ENCODE measurements at regions not wholly inside any gene's neighbourhood (a gene's known extent, or its start where the extent isn't known, plus 50 kb on each side); places are given as distances from the start of the nearest gene placed in this dataset.
A peak's percentile ranks its signal among the peaks of the same experiment; 100 is the strongest.
"Not testable (repeated sequence)": the region's sequence is repeated elsewhere in the genome, so short reads cannot be mapped to it uniquely, and the experiment has no call there.

GRCh38 chr3:72657666-72658065 is 190.6 kb downstream of the SHQ1 start:
- H3K4me3 ChIP-seq (ENCODE audit: low read depth, low read length) = no peak overlapping the region
- DNase-seq (ENCODE audit: low read depth) = no peak
- TF ChIP-seq MYC (IDR thresholded peaks at IDR 0.05; ENCODE audit: low read depth, low read length) = no peak
- TF ChIP-seq MAX (IDR thresholded peaks at IDR 0.05; ENCODE audit: low read depth, low read length) = no peak
- no peak for TF ChIP-seq CTCF (IDR thresholded peaks at IDR 0.05; ENCODE audit: low read depth, low read length)
- no peak for TF ChIP-seq POLR2A (IDR thresholded peaks at IDR 0.05; ENCODE audit: extremely low read depth, insufficient read length)

GRCh38 chr3:72655723-72656122 is 192.5 kb downstream of the SHQ1 start:
- no peak overlapping the region for H3K4me3 ChIP-seq (ENCODE audit: low read depth, low read length)
- TF ChIP-seq POLR2A (IDR thresholded peaks at IDR 0.05; ENCODE audit: extremely low read depth, insufficient read length) = no peak
- no peak for TF ChIP-seq MYC (IDR thresholded peaks at IDR 0.05; ENCODE audit: low read depth, low read length)
- TF ChIP-seq MAX (IDR thresholded peaks at IDR 0.05; ENCODE audit: low read depth, low read length) = no peak
- peak; percentile 15 for TF ChIP-seq CTCF (IDR thresholded peaks at IDR 0.05; ENCODE audit: low read depth, low read length)
- peak; percentile 9 for DNase-seq (ENCODE audit: low read depth)

GRCh38 chr3:72655131-72655551 is 193.1 kb downstream of the SHQ1 start:
- no peak for TF ChIP-seq MAX (IDR thresholded peaks at IDR 0.05; ENCODE audit: low read depth, low read length)
- no peak for TF ChIP-seq POLR2A (IDR thresholded peaks at IDR 0.05; ENCODE audit: extremely low read depth, insufficient read length)
- no peak for TF ChIP-seq MYC (IDR thresholded peaks at IDR 0.05; ENCODE audit: low read depth, low read length)
- DNase-seq (ENCODE audit: low read depth) = no peak
- H3K4me3 ChIP-seq (ENCODE audit: low read depth, low read length) = no peak overlapping the region

- no peak overlapping the region for H3K4me3 ChIP-seq (ENCODE audit: low read depth, low read length)
- TF ChIP-seq CTCF (IDR thresholded peaks at IDR 0.05; ENCODE audit: low read depth, low read length) (no peak), POLR2A (IDR thresholded peaks at IDR 0.05; ENCODE audit: extremely low read depth, insufficient read length) (no peak), MAX (IDR thresholded peaks at IDR 0.05; ENCODE audit: low read depth, low read length) (no peak), MYC (IDR thresholded peaks at IDR 0.05; ENCODE audit: low read depth, low read length) (no peak)
- DNase-seq (ENCODE audit: low read depth) = peak; percentile 18
Observed at GRCh38 chr3:72652395-72652794, 195.8 kb downstream of the SHQ1 start.

- DNase-seq (ENCODE audit: low read depth) = no peak
- H3K4me3 ChIP-seq (ENCODE audit: low read depth, low read length) = no peak overlapping the region
- TF ChIP-seq MAX (IDR thresholded peaks at IDR 0.05; ENCODE audit: low read depth, low read length) (no peak), CTCF (IDR thresholded peaks at IDR 0.05; ENCODE audit: low read depth, low read length) (no peak), POLR2A (IDR thresholded peaks at IDR 0.05; ENCODE audit: extremely low read depth, insufficient read length) (no peak), MYC (IDR thresholded peaks at IDR 0.05; ENCODE audit: low read depth, low read length) (no peak)
Observed at GRCh38 chr3:72651498-72651897, 196.7 kb downstream of the SHQ1 start.

GRCh38 chr3:72646263-72646662 is 202.0 kb downstream of the SHQ1 start:
- no peak overlapping the region for H3K4me3 ChIP-seq (ENCODE audit: low read depth, low read length)
- DNase-seq (ENCODE audit: low read depth) = no peak
- TF ChIP-seq MYC (IDR thresholded peaks at IDR 0.05; ENCODE audit: low read depth, low read length) (no peak), CTCF (IDR thresholded peaks at IDR 0.05; ENCODE audit: low read depth, low read length) (no peak), MAX (IDR thresholded peaks at IDR 0.05; ENCODE audit: low read depth, low read length) (no peak), POLR2A (IDR thresholded peaks at IDR 0.05; ENCODE audit: extremely low read depth, insufficient read length) (no peak)

GRCh38 chr3:72643635-72644034 is 204.6 kb downstream of the SHQ1 start:
- not testable (repeated sequence) for H3K4me3 ChIP-seq (ENCODE audit: low read depth, low read length); DNase-seq (ENCODE audit: low read depth)
